ENCODE measurements at regions not wholly inside any gene's neighbourhood (a gene's known extent, or its start where the extent isn't known, plus 50 kb on each side); places are given as distances from the start of the nearest gene placed in this dataset.
"Not testable (repeated sequence)": the region's sequence is repeated elsewhere in the genome, so short reads cannot be mapped to it uniquely, and the experiment has no call there.

GRCh38 chr6:65989676-65990075 lies 282.6 kb upstream of the EYS start:
- 95 to 96% methylated on average over 4 to 5 of the region's 5 CpGs for WGBS, 2 experiments (ENCODE audit: insufficient coverage in 2 of 2)
- Histone ChIP-seq H3K36me3 (ENCODE audit: control insufficient read depth, insufficient read depth, low read length) (no peaks in the 10 kb centered on the region), H3K27ac (ENCODE audit: low read depth, low read length, severe bottlenecking) (no peak overlapping the region), H3K4me1 (ENCODE audit: control insufficient read depth, insufficient read depth, low read length, poor library complexity, severe bottlenecking) (no peaks in the 10 kb centered on the region), H3K9me3 (ENCODE audit: control insufficient read depth, low read length) (no peaks in the 10 kb centered on the region), H3K4me3 (ENCODE audit: extremely low read depth, insufficient read depth, low read length, poor library complexity, severe bottlenecking) (no peak overlapping the region)

- no peak overlapping the region for H3K27ac ChIP-seq (ENCODE audit: low read depth, low read length, severe bottlenecking)
- H3K9me3 ChIP-seq (ENCODE audit: control insufficient read depth, low read length), result no peaks in the 10 kb centered on the region
- H3K36me3 ChIP-seq (ENCODE audit: control insufficient read depth, insufficient read depth, low read length), result no peaks in the 10 kb centered on the region
- no peaks in the 10 kb centered on the region for H3K4me1 ChIP-seq (ENCODE audit: control insufficient read depth, insufficient read depth, low read length, poor library complexity, severe bottlenecking)
- no peak overlapping the region for H3K4me3 ChIP-seq (ENCODE audit: extremely low read depth, insufficient read depth, low read length, poor library complexity, severe bottlenecking)
- no CpG with 5 or more reads among the region's 1 CpG for WGBS, 2 experiments (ENCODE audit: insufficient coverage in 2 of 2)
These were observed 281.0 kb upstream of the EYS start for GRCh38 chr6:65988006-65988405.

GRCh38 chr6:65984089-65984488 lies 277.1 kb upstream of the EYS start:
- no peak overlapping the region for H3K4me3 ChIP-seq (ENCODE audit: extremely low read depth, insufficient read depth, low read length, poor library complexity, severe bottlenecking)
- no peaks in the 10 kb centered on the region for H3K36me3 ChIP-seq (ENCODE audit: control insufficient read depth, insufficient read depth, low read length)
- H3K9me3 ChIP-seq (ENCODE audit: control insufficient read depth, low read length), result no peaks in the 10 kb centered on the region
- no CpG with 5 or more reads among the region's 2 CpGs for WGBS, 2 experiments (ENCODE audit: insufficient coverage in 2 of 2)
- no peak overlapping the region for H3K27ac ChIP-seq (ENCODE audit: low read depth, low read length, severe bottlenecking)
- H3K4me1 ChIP-seq (ENCODE audit: control insufficient read depth, insufficient read depth, low read length, poor library complexity, severe bottlenecking), result peaks cover 9% of the 10 kb centered on the region

GRCh38 chr6:65979120-65979519 lies 272.1 kb upstream of the EYS start:
- Histone ChIP-seq H3K36me3 (ENCODE audit: control insufficient read depth, insufficient read depth, low read length) (no peaks in the 10 kb centered on the region), H3K4me3 (ENCODE audit: extremely low read depth, insufficient read depth, low read length, poor library complexity, severe bottlenecking) (no peak overlapping the region), H3K27ac (ENCODE audit: low read depth, low read length, severe bottlenecking) (peak overlapping the region; percentile 91), H3K4me1 (ENCODE audit: control insufficient read depth, insufficient read depth, low read length, poor library complexity, severe bottlenecking) (peaks cover 18% of the 10 kb centered on the region), H3K9me3 (ENCODE audit: control insufficient read depth, low read length) (no peaks in the 10 kb centered on the region)
- WGBS, 2 experiments (ENCODE audit: insufficient coverage in 2 of 2), result 54 to 100% methylated on average over 1 to 2 of the region's 2 CpGs

- H3K36me3 ChIP-seq (ENCODE audit: control insufficient read depth, insufficient read depth, low read length); H3K4me1 ChIP-seq (ENCODE audit: control insufficient read depth, insufficient read depth, low read length, poor library complexity, severe bottlenecking); H3K27ac ChIP-seq (ENCODE audit: low read depth, low read length, severe bottlenecking); H3K4me3 ChIP-seq (ENCODE audit: extremely low read depth, insufficient read depth, low read length, poor library complexity, severe bottlenecking); H3K9me3 ChIP-seq (ENCODE audit: control insufficient read depth, low read length): not testable (repeated sequence)
- WGBS, 2 experiments (ENCODE audit: insufficient coverage in 2 of 2), result 91 to 100% methylated on average over 2 to 6 of the region's 9 CpGs
These were observed 264.2 kb upstream of the EYS start for GRCh38 chr6:65971252-65971651.

- Histone ChIP-seq H3K9me3 (ENCODE audit: control insufficient read depth, low read length) (no peaks in the 10 kb centered on the region), H3K4me3 (ENCODE audit: extremely low read depth, insufficient read depth, low read length, poor library complexity, severe bottlenecking) (no peak overlapping the region), H3K36me3 (ENCODE audit: control insufficient read depth, insufficient read depth, low read length) (no peaks in the 10 kb centered on the region), H3K27ac (ENCODE audit: low read depth, low read length, severe bottlenecking) (no peak overlapping the region), H3K4me1 (ENCODE audit: control insufficient read depth, insufficient read depth, low read length, poor library complexity, severe bottlenecking) (peaks cover 3% of the 10 kb centered on the region)
These were observed 257.2 kb upstream of the EYS start for GRCh38 chr6:65964261-65964660.

GRCh38 chr6:65955034-65955433 lies 248.0 kb upstream of the EYS start:
- Histone ChIP-seq H3K36me3 (ENCODE audit: control insufficient read depth, insufficient read depth, low read length) (no peaks in the 10 kb centered on the region), H3K4me1 (ENCODE audit: control insufficient read depth, insufficient read depth, low read length, poor library complexity, severe bottlenecking) (no peaks in the 10 kb centered on the region), H3K4me3 (ENCODE audit: extremely low read depth, insufficient read depth, low read length, poor library complexity, severe bottlenecking) (no peak overlapping the region), H3K27ac (ENCODE audit: low read depth, low read length, severe bottlenecking) (no peak overlapping the region), H3K9me3 (ENCODE audit: control insufficient read depth, low read length) (no peaks in the 10 kb centered on the region)
- 100% methylated on average over 1 of the region's 3 CpGs; no CpG with 5 or more reads in 1 of the 2 experiments for WGBS, 2 experiments (ENCODE audit: insufficient coverage in 2 of 2)

- no peaks in the 10 kb centered on the region for H3K9me3 ChIP-seq (ENCODE audit: control insufficient read depth, low read length)
- no peak overlapping the region for H3K27ac ChIP-seq (ENCODE audit: low read depth, low read length, severe bottlenecking)
- no peak overlapping the region for H3K4me3 ChIP-seq (ENCODE audit: extremely low read depth, insufficient read depth, low read length, poor library complexity, severe bottlenecking)
- no peaks in the 10 kb centered on the region for H3K36me3 ChIP-seq (ENCODE audit: control insufficient read depth, insufficient read depth, low read length)
- no peaks in the 10 kb centered on the region for H3K4me1 ChIP-seq (ENCODE audit: control insufficient read depth, insufficient read depth, low read length, poor library complexity, severe bottlenecking)
- WGBS, 2 experiments (ENCODE audit: insufficient coverage in 2 of 2), result 100% methylated on average over 1 of the region's 1 CpG; no CpG with 5 or more reads in 1 of the 2 experiments
These were observed 241.0 kb upstream of the EYS start for GRCh38 chr6:65948062-65948461.

- no peaks in the 10 kb centered on the region for H3K9me3 ChIP-seq (ENCODE audit: control insufficient read depth, low read length)
- H3K4me3 ChIP-seq (ENCODE audit: extremely low read depth, insufficient read depth, low read length, poor library complexity, severe bottlenecking), result no peak overlapping the region
- H3K4me1 ChIP-seq (ENCODE audit: control insufficient read depth, insufficient read depth, low read length, poor library complexity, severe bottlenecking), result no peaks in the 10 kb centered on the region
- no peaks in the 10 kb centered on the region for H3K36me3 ChIP-seq (ENCODE audit: control insufficient read depth, insufficient read depth, low read length)
- H3K27ac ChIP-seq (ENCODE audit: low read depth, low read length, severe bottlenecking), result no peak overlapping the region
- WGBS, 2 experiments (ENCODE audit: insufficient coverage in 2 of 2), result 82 to 83% methylated on average over 2 to 3 of the region's 3 CpGs
These were observed 236.5 kb upstream of the EYS start for GRCh38 chr6:65943548-65943947.

GRCh38 chr6:65943051-65943450 lies 236.0 kb upstream of the EYS start:
- Histone ChIP-seq H3K9me3 (ENCODE audit: control insufficient read depth, low read length) (no peaks in the 10 kb centered on the region), H3K4me3 (ENCODE audit: extremely low read depth, insufficient read depth, low read length, poor library complexity, severe bottlenecking) (no peak overlapping the region), H3K36me3 (ENCODE audit: control insufficient read depth, insufficient read depth, low read length) (no peaks in the 10 kb centered on the region), H3K4me1 (ENCODE audit: control insufficient read depth, insufficient read depth, low read length, poor library complexity, severe bottlenecking) (no peaks in the 10 kb centered on the region), H3K27ac (ENCODE audit: low read depth, low read length, severe bottlenecking) (no peak overlapping the region)
- 80 to 91% methylated on average over 1 to 3 of the region's 3 CpGs for WGBS, 2 experiments (ENCODE audit: insufficient coverage in 2 of 2)

GRCh38 chr6:65938000-65938399 lies 231.0 kb upstream of the EYS start:
- no peaks in the 10 kb centered on the region for H3K36me3 ChIP-seq (ENCODE audit: control insufficient read depth, insufficient read depth, low read length)
- H3K27ac ChIP-seq (ENCODE audit: low read depth, low read length, severe bottlenecking), result no peak overlapping the region
- H3K4me1 ChIP-seq (ENCODE audit: control insufficient read depth, insufficient read depth, low read length, poor library complexity, severe bottlenecking), result no peaks in the 10 kb centered on the region
- no peak overlapping the region for H3K4me3 ChIP-seq (ENCODE audit: extremely low read depth, insufficient read depth, low read length, poor library complexity, severe bottlenecking)
- WGBS, 2 experiments (ENCODE audit: insufficient coverage in 2 of 2), result 86 to 93% methylated on average over 2 of the region's 2 CpGs
- H3K9me3 ChIP-seq (ENCODE audit: control insufficient read depth, low read length), result no peaks in the 10 kb centered on the region

GRCh38 chr6:65935412-65935811 lies 228.4 kb upstream of the EYS start:
- H3K36me3 ChIP-seq (ENCODE audit: control insufficient read depth, insufficient read depth, low read length), result no peaks in the 10 kb centered on the region
- peaks cover 4% of the 10 kb centered on the region for H3K9me3 ChIP-seq (ENCODE audit: control insufficient read depth, low read length)
- WGBS, 2 experiments (ENCODE audit: insufficient coverage in 2 of 2), result no CpG with 5 or more reads among the region's 1 CpG
- H3K27ac ChIP-seq (ENCODE audit: low read depth, low read length, severe bottlenecking), result no peak overlapping the region
- no peaks in the 10 kb centered on the region for H3K4me1 ChIP-seq (ENCODE audit: control insufficient read depth, insufficient read depth, low read length, poor library complexity, severe bottlenecking)
- H3K4me3 ChIP-seq (ENCODE audit: extremely low read depth, insufficient read depth, low read length, poor library complexity, severe bottlenecking), result no peak overlapping the region
